ENCODE measurements at regions not wholly inside any gene's neighbourhood (a gene's known extent, or its start where the extent isn't known, plus 50 kb on each side); places are given as distances from the start of the nearest gene placed in this dataset.

DNA sequence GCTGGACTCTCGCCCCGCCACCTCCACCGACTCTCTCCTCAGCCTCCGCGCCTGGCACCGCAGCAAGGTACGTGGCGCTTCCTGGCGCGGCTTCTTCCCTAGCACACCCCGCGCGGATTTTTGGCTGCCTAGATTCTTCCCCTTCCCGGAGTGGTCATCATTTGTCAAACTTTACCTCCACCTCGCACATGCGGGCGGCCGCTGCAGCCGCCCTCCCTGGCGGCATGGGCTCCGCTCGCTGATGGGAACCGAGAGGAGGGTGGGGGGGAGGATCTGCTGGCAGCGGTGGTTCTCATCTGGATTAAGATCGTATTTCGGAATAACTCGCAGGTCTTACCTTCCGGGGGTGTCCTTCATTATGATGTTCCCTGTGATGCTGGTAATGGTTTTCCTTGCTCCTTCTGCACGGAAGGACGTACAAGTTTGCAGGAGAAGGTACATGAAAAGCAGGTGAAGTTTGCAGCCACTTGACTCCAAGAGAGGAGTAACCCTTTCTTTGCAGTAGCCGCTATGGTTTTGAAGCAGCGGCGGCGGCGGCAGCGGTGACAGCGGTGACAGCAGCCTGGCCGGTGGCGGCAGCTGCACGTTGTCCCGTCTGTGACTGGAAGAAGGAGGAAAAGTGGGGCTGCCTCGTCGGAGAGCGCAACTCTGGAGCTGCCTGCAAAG is 2183.9 kb upstream of the TENM3 start:
- Histone ChIP-seq H4K20me1 (ENCODE audit: insufficient read depth, low read length) (no peaks in the 10 kb centered on the region), H2AFZ (ENCODE audit: low read depth, low read length) (peak overlapping the region; percentile 90), H3K4me3 (ENCODE audit: insufficient read depth, low read depth, low read length) (peak overlapping the region; percentile 71), H3K4me2 (ENCODE audit: low read length) (peak overlapping the region; percentile 97), H3K79me2 (ENCODE audit: insufficient read depth, low read length) (no peaks in the 10 kb centered on the region), H3K9ac (ENCODE audit: low read length) (peak overlapping the region; percentile 61), H3K9me3 (ENCODE audit: insufficient read depth, low read depth, low read length) (no peaks in the 10 kb centered on the region), H3K36me3 (ENCODE audit: insufficient read depth, low read length) (no peaks in the 10 kb centered on the region), H3K27me3 (ENCODE audit: insufficient read depth, low read length) (peaks cover 21% of the 10 kb centered on the region), H3K27ac (ENCODE audit: low read depth, low read length) (no peak overlapping the region), H3K4me1 (ENCODE audit: insufficient read depth, low read length) (peaks cover 10% of the 10 kb centered on the region)
- DNase-seq (ENCODE audit: low read depth) (peak; percentile 1), FAIRE-seq (no peak)
- Mint-ChIP-seq H3K4me3 (ENCODE audit: unreplicated experiment) (peak overlapping the region; percentile 92), H3K27ac (ENCODE audit: unreplicated experiment) (peak overlapping the region; percentile 58), H3K36me3 (ENCODE audit: low read depth, unreplicated experiment) (no peaks in the 10 kb centered on the region), H3K4me1 (ENCODE audit: low read depth, unreplicated experiment) (peaks cover 6% of the 10 kb centered on the region), H3K9me3 (ENCODE audit: unreplicated experiment) (no peaks in the 10 kb centered on the region), H3K27me3 (ENCODE audit: low read depth, unreplicated experiment) (peaks cover 31% of the 10 kb centered on the region)
- TF ChIP-seq EZH2 (IDR thresholded peaks at IDR 0.05; ENCODE audit: insufficient read depth, low read length) (peak; percentile 35), CTCF (IDR thresholded peaks at IDR 0.05; ENCODE audit: insufficient read depth, low read depth, low read length) (no peak)

- FAIRE-seq (no peak), DNase-seq (ENCODE audit: low read depth) (peak; percentile 12)
- Mint-ChIP-seq H3K4me1 (ENCODE audit: low read depth, unreplicated experiment) (peaks cover 6% of the 10 kb centered on the region), H3K36me3 (ENCODE audit: low read depth, unreplicated experiment) (no peaks in the 10 kb centered on the region), H3K27me3 (ENCODE audit: low read depth, unreplicated experiment) (peaks cover 31% of the 10 kb centered on the region), H3K4me3 (ENCODE audit: unreplicated experiment) (peak overlapping the region; percentile 92), H3K27ac (ENCODE audit: unreplicated experiment) (no peak overlapping the region), H3K9me3 (ENCODE audit: unreplicated experiment) (no peaks in the 10 kb centered on the region)
- H3K4me2 ChIP-seq (ENCODE audit: low read length), result peak overlapping the region; percentile 97
- no peaks in the 10 kb centered on the region for H3K36me3 ChIP-seq (ENCODE audit: insufficient read depth, low read length)
- peak; percentile 16 for TF ChIP-seq CTCF (IDR thresholded peaks at IDR 0.05; ENCODE audit: insufficient read depth, low read depth, low read length)
- no peak for TF ChIP-seq EZH2 (IDR thresholded peaks at IDR 0.05; ENCODE audit: insufficient read depth, low read length)
- H4K20me1 ChIP-seq (ENCODE audit: insufficient read depth, low read length), result no peaks in the 10 kb centered on the region
- peak overlapping the region; percentile 71 for H3K4me3 ChIP-seq (ENCODE audit: insufficient read depth, low read depth, low read length)
- no peaks in the 10 kb centered on the region for H3K79me2 ChIP-seq (ENCODE audit: insufficient read depth, low read length)
- H3K9me3 ChIP-seq (ENCODE audit: insufficient read depth, low read depth, low read length), result no peaks in the 10 kb centered on the region
- H3K27ac ChIP-seq (ENCODE audit: low read depth, low read length), result no peak overlapping the region
- H2AFZ ChIP-seq (ENCODE audit: low read depth, low read length), result no peak overlapping the region
- no peak overlapping the region for H3K9ac ChIP-seq (ENCODE audit: low read length)
- H3K4me1 ChIP-seq (ENCODE audit: insufficient read depth, low read length), result peaks cover 10% of the 10 kb centered on the region
- H3K27me3 ChIP-seq (ENCODE audit: insufficient read depth, low read length), result peaks cover 21% of the 10 kb centered on the region
Measured at GRCh38 chr4:180060159-180060889, 2182.9 kb upstream of the TENM3 start.

GRCh38 chr4:180081072-180081471 is 2162.1 kb upstream of the TENM3 start:
- H4K20me1 ChIP-seq (ENCODE audit: insufficient read depth, low read length), result no peaks in the 10 kb centered on the region
- H3K4me3 ChIP-seq (ENCODE audit: insufficient read depth, low read depth, low read length), result no peak overlapping the region
- H3K9me3 ChIP-seq (ENCODE audit: insufficient read depth, low read depth, low read length), result no peaks in the 10 kb centered on the region
- H3K27me3 ChIP-seq (ENCODE audit: insufficient read depth, low read length), result no peaks in the 10 kb centered on the region
- no peak for DNase-seq (ENCODE audit: low read depth)
- H3K9me3 Mint-ChIP-seq (ENCODE audit: unreplicated experiment), result no peaks in the 10 kb centered on the region
- no peaks in the 10 kb centered on the region for H3K27me3 Mint-ChIP-seq (ENCODE audit: low read depth, unreplicated experiment)
- H3K9ac ChIP-seq (ENCODE audit: low read length), result no peak overlapping the region
- no peaks in the 10 kb centered on the region for H3K36me3 ChIP-seq (ENCODE audit: insufficient read depth, low read length)
- no peak overlapping the region for H2AFZ ChIP-seq (ENCODE audit: low read depth, low read length)
- no peaks in the 10 kb centered on the region for H3K36me3 Mint-ChIP-seq (ENCODE audit: low read depth, unreplicated experiment)
- TF ChIP-seq EZH2 (IDR thresholded peaks at IDR 0.05; ENCODE audit: insufficient read depth, low read length) (no peak), CTCF (IDR thresholded peaks at IDR 0.05; ENCODE audit: insufficient read depth, low read depth, low read length) (no peak)
- H3K27ac ChIP-seq (ENCODE audit: low read depth, low read length), result no peak overlapping the region
- no peak overlapping the region for H3K4me2 ChIP-seq (ENCODE audit: low read length)
- no peaks in the 10 kb centered on the region for H3K79me2 ChIP-seq (ENCODE audit: insufficient read depth, low read length)
- FAIRE-seq, result no peak
- no peak overlapping the region for H3K4me3 Mint-ChIP-seq (ENCODE audit: unreplicated experiment)
- no peaks in the 10 kb centered on the region for H3K4me1 ChIP-seq (ENCODE audit: insufficient read depth, low read length)
- H3K4me1 Mint-ChIP-seq (ENCODE audit: low read depth, unreplicated experiment), result peaks cover 1% of the 10 kb centered on the region
- H3K27ac Mint-ChIP-seq (ENCODE audit: unreplicated experiment), result no peak overlapping the region
